H1 (cell line): ENCODE measurements at regions not wholly inside any gene's neighbourhood (a gene's known extent, or its start where the extent isn't known, plus 50 kb on each side); places are given as distances from the start of the nearest gene placed in this dataset.

Experiments
- CTCF ChIA-PET: fragments of 300-600 bp; sonication (Branson Sonifier 250); formaldehyde crosslinking; loops from one replicate; lab custom pipeline; 2021; ENCODE audit not compliant: partially characterized antibody; lab: Charles Lee
- POLR2A ChIA-PET: fragments of 300-600 bp; sonication (Branson Sonifier 250); formaldehyde crosslinking; loops from one replicate; lab custom pipeline; 2021; ENCODE audit warnings: inconsistent platforms; ENCODE audit not compliant: partially characterized antibody; lab: Charles Lee
- DNase-seq, 2 experiments: peaks; one replicate each; pipeline versions ENCODE4 v3.0.0 to v3.0.0-alpha.2; 2010 to 2022; ENCODE audit warnings: low spot score in 2 of 2, low read depth in 1 of 2, mixed read lengths in 1 of 2
- FAIRE-seq: peaks from 2 replicates; lab custom pipeline; 2011; peaks lifted over from hg19 to GRCh38; lab: Jason Lieb, UNC
- H2AFZ ChIP-seq: 2 replicates; pipeline ENCODE4 v1.8.1; 2012; ENCODE audit warnings: low read length, inconsistent platforms
- H2AK5ac ChIP-seq: 2 replicates; pipeline ENCODE4 v1.6.1; 2013; ENCODE audit warnings: low read depth, low read length
- H2BK120ac ChIP-seq: replicated peaks from 2 replicates; pipeline ENCODE3; 2013; ENCODE audit warnings: low read depth, low read length, inconsistent platforms
- H2BK12ac ChIP-seq: 2 replicates; pipeline ENCODE4 v1.6.1; 2013; ENCODE audit warnings: low read depth, low read length
- H2BK15ac ChIP-seq: 2 replicates; pipeline ENCODE4 v1.6.1; 2013; ENCODE audit warnings: low read length
- H2BK20ac ChIP-seq: 2 replicates; pipeline ENCODE4 v1.6.1; 2013; ENCODE audit warnings: low read length
- H2BK5ac ChIP-seq: 2 replicates; pipeline ENCODE4 v1.6.1; 2013; ENCODE audit warnings: low read depth, low read length
- H3K14ac ChIP-seq: 2 replicates; pipeline ENCODE4 v1.6.1; 2013; ENCODE audit warnings: inconsistent platforms; ENCODE audit not compliant: insufficient read length
- H3K18ac ChIP-seq: 2 replicates; pipeline ENCODE4 v1.6.1; 2013; ENCODE audit warnings: low read length; ENCODE audit errors: extremely low read depth
- H3K23ac ChIP-seq: 2 replicates; pipeline ENCODE4 v1.6.1; 2013; ENCODE audit warnings: inconsistent platforms; ENCODE audit not compliant: insufficient read length
- H3K23me2 ChIP-seq: 2 replicates; pipeline ENCODE4 v1.6.1; 2013; ENCODE audit warnings: low read depth, low read length
- H3K27ac ChIP-seq: 2 replicates; pipeline ENCODE4 v1.6.1; 2011; ENCODE audit warnings: low read depth, low read length, inconsistent platforms
- H3K27me3 ChIP-seq, 4 experiments: replicated peaks in 1 of 4; 1 replicate in 1 of 4; 2 replicates in 3 of 4; pipeline versions ENCODE4 v1.6.1 to v1.8.1; 2011 to 2013; ENCODE audit warnings: low read length in 3 of 4, mild to moderate bottlenecking in 3 of 4, inconsistent platforms in 2 of 4, mixed read lengths in 2 of 4, moderate library complexity in 1 of 4; ENCODE audit not compliant: control insufficient read depth in 3 of 4, insufficient read depth in 3 of 4; ENCODE audit errors: extremely low read depth in 1 of 4
- H3K36me3 ChIP-seq, 4 experiments: 2 replicates each; pipeline versions ENCODE4 v1.6.1 to v1.8.1; 2011 to 2013; ENCODE audit warnings: mild to moderate bottlenecking in 4 of 4, low read length in 3 of 4, moderate library complexity in 2 of 4, control low read depth in 1 of 4, inconsistent platforms in 1 of 4; ENCODE audit not compliant: insufficient read depth in 4 of 4, control insufficient read depth in 2 of 4
- H3K4ac ChIP-seq: replicated peaks from 2 replicates; pipeline ENCODE3; 2013; ENCODE audit warnings: low read length, low read depth, mixed read lengths, inconsistent platforms; ENCODE audit not compliant: insufficient read length
- H3K4me1 ChIP-seq, 4 experiments: replicated peaks in 1 of 4; 1 replicate in 1 of 4; 2 replicates in 3 of 4; pipeline versions ENCODE4 v1.6.1 to v1.8.1; 2011 to 2013; ENCODE audit warnings: low read length in 3 of 4, inconsistent platforms in 2 of 4, mixed read lengths in 1 of 4; ENCODE audit not compliant: insufficient read depth in 4 of 4, control insufficient read depth in 3 of 4
- H3K4me2 ChIP-seq, 2 experiments: 2 replicates each; pipeline versions ENCODE4 v1.6.1 to v1.8.1; 2011 to 2013; ENCODE audit warnings: low read depth in 2 of 2, low read length in 2 of 2, control low read depth in 1 of 2, inconsistent platforms in 1 of 2, mild to moderate bottlenecking in 1 of 2; ENCODE audit not compliant: insufficient read depth in 1 of 2
- H3K4me3 ChIP-seq, 4 experiments: fragments of 200-600, 300-600 bp in 1 of 4; sonication (generic), shearing (Covaris generic), sonication (Bioruptor Twin) in 1 of 4; 2 replicates each; pipeline versions ENCODE4 v1.5.1 to v1.8.1; 2011 to 2016; ENCODE audit warnings: low read length in 4 of 4, low read depth in 3 of 4, control low read depth in 2 of 4, inconsistent platforms in 2 of 4, mild to moderate bottlenecking in 2 of 4, mixed read lengths in 1 of 4, moderate library complexity in 1 of 4; ENCODE audit not compliant: insufficient read depth in 2 of 4; ENCODE audit errors: extremely low read depth in 1 of 4
- H3K56ac ChIP-seq: replicated peaks from 2 replicates; pipeline ENCODE3; 2013; ENCODE audit warnings: low read depth, mild to moderate bottlenecking, mixed read lengths, low read length, inconsistent platforms; ENCODE audit not compliant: insufficient read length
- H3K79me1 ChIP-seq: 2 replicates; pipeline ENCODE4 v1.6.1; 2013; ENCODE audit warnings: low read depth, low read length, control low read depth
- H3K79me2 ChIP-seq, 2 experiments: 2 replicates each; pipeline versions ENCODE4 v1.6.1 to v1.8.1; 2012 to 2013; ENCODE audit warnings: low read length in 2 of 2, mild to moderate bottlenecking in 2 of 2, inconsistent platforms in 1 of 2; ENCODE audit not compliant: insufficient read depth in 2 of 2, control insufficient read depth in 1 of 2
- H3K9ac ChIP-seq, 4 experiments: replicated peaks in 1 of 4; 1 replicate in 1 of 4; 2 replicates in 3 of 4; pipeline versions ENCODE4 v1.6.1 to v1.8.1; 2011 to 2013; ENCODE audit warnings: low read depth in 3 of 4, low read length in 3 of 4, control low read depth in 2 of 4, mild to moderate bottlenecking in 2 of 4, moderate library complexity in 2 of 4, inconsistent platforms in 1 of 4; ENCODE audit errors: extremely low read depth in 1 of 4
- H3K9me3 ChIP-seq, 2 experiments: 2 replicates each; pipeline versions ENCODE4 v1.6.1 to v1.8.1; 2012 to 2013; ENCODE audit warnings: mild to moderate bottlenecking in 2 of 2, moderate library complexity in 2 of 2, control low read depth in 1 of 2, inconsistent platforms in 1 of 2, low read depth in 1 of 2, low read length in 1 of 2, mixed read lengths in 1 of 2; ENCODE audit not compliant: insufficient read depth in 2 of 2
- H4K20me1 ChIP-seq, 2 experiments: replicated peaks in 1 of 2; 2 replicates each; pipeline versions ENCODE3 to v1.8.1; 2011 to 2013; ENCODE audit warnings: inconsistent platforms in 2 of 2, low read length in 2 of 2, mild to moderate bottlenecking in 1 of 2; ENCODE audit not compliant: insufficient read depth in 2 of 2, control insufficient read depth in 1 of 2
- H4K5ac ChIP-seq: 2 replicates; pipeline ENCODE4 v1.6.1; 2013; ENCODE audit warnings: low read length, low read depth, mixed read lengths, inconsistent platforms; ENCODE audit not compliant: insufficient read length
- H4K8ac ChIP-seq: 2 replicates; pipeline ENCODE4 v1.8.0; 2013; ENCODE audit warnings: mild to moderate bottlenecking, moderate library complexity, low read length, inconsistent platforms; ENCODE audit not compliant: insufficient read depth; ENCODE audit errors: extremely low read depth
- H4K91ac ChIP-seq: replicated peaks from 2 replicates; pipeline ENCODE3; 2013; ENCODE audit warnings: low read length, mixed read lengths, inconsistent platforms; ENCODE audit not compliant: insufficient read length
- CBX8 ChIP-seq: fragments of 300-800, 300-1000 bp; sonication (generic); IDR thresholded peaks from 2 replicates; pipeline ENCODE4 v1.7.1; 2016; ENCODE audit warnings: low read depth, low read length, borderline replicate concordance
- EP300 ChIP-seq, 2 experiments: IDR thresholded peaks; 1 replicate in 1 of 2; 2 replicates in 1 of 2; pipeline ENCODE4 v1.6.1; 2011 to 2012; ENCODE audit warnings: low read depth in 2 of 2, low read length in 2 of 2, mild to moderate bottlenecking in 2 of 2, borderline replicate concordance in 1 of 2, inconsistent platforms in 1 of 2, moderate library complexity in 1 of 2
- JUND ChIP-seq: IDR thresholded peaks from 2 replicates; pipeline ENCODE4 v1.6.1; 2011; ENCODE audit warnings: mild to moderate bottlenecking, improper control_type of control experiment, low read length
- WGBS, 2 experiments: shearing (Covaris generic) in 1 of 2; methylation state at CpG; one replicate each; pipeline versions ENCODE4 v1.1.6 to v1.1.7; 2013 to 2015; ENCODE audit warnings: low lambda C conversion rate in 2 of 2, mixed read lengths in 2 of 2, inconsistent platforms in 1 of 2, low coverage in 1 of 2, missing lambda C conversion rate in 1 of 2; ENCODE audit not compliant: insufficient replicate concordance in 2 of 2, insufficient coverage in 1 of 2, insufficient read length in 1 of 2; ENCODE audit errors: extremely low coverage in 1 of 2, missing lambda C conversion rate in 1 of 2; 5-methylcytosine and 5-hydroxymethylcytosine counted together
- TF ChIP-seq, protein P1 (sequence below): IDR thresholded peaks from 2 replicates; pipeline ENCODE4 v1.6.1; 2012; ENCODE audit warnings: inconsistent platforms

DNA sequence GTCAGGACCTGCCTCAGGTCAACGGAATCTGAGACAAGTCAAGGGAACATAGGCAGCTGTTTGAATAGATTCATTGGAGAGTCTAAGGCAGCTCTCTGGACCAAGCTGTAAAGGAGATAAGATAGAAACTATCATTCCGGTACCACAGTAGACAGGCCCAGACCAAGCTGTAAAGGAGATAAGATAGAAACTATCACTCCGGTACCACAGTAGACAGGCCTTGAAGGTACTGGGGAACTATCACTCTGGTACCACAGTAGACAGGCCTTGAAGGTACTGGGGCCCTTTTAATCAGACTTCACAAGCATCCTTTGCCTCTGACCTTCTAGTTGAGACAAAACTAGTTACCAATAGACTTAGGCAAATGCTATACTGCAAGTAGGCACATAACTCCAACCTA is 346.1 kb downstream of the DCDC2C start:
- TF ChIP-seq JUND (no peak), CBX8 (no peak), EP300 (IDR thresholded peaks at IDR 0.05; ENCODE audit: borderline replicate concordance in 1 of 2, low read depth in 2 of 2, low read length in 2 of 2) (no peak)
- TF ChIP-seq, protein P1, sequence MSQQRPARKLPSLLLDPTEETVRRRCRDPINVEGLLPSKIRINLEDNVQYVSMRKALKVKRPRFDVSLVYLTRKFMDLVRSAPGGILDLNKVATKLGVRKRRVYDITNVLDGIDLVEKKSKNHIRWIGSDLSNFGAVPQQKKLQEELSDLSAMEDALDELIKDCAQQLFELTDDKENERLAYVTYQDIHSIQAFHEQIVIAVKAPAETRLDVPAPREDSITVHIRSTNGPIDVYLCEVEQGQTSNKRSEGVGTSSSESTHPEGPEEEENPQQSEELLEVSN: no peak
- H3K27ac ChIP-seq: no peak overlapping the region

More for the DNA sequence above, 346.1 kb downstream of the DCDC2C start:
- H4K91ac ChIP-seq: no peak overlapping the region
- no peak overlapping the region for H3K4me3 ChIP-seq
- H2BK5ac ChIP-seq: no peak overlapping the region
- no peak overlapping the region for H3K56ac ChIP-seq
- no peak overlapping the region for H3K18ac ChIP-seq
- no peaks in the 10 kb centered on the region for H3K36me3 ChIP-seq
- no peak for DNase-seq
- H2BK120ac ChIP-seq: no peak overlapping the region
- no peak overlapping the region for H2BK15ac ChIP-seq
- no peak overlapping the region for H3K4ac ChIP-seq
- no peak overlapping the region for H2BK20ac ChIP-seq
- no peaks in the 10 kb centered on the region for H3K9me3 ChIP-seq
- H3K23ac ChIP-seq: no peak overlapping the region
- 89% methylated on average over 3 of the region's 3 CpGs; no CpG with 5 or more reads in 1 of the 2 experiments for WGBS, 2 experiments
- no peak overlapping the region for H3K14ac ChIP-seq
- ChIA-PET CTCF (no interaction called here), POLR2A (no interaction called here)
- no peaks in the 10 kb centered on the region for H3K23me2 ChIP-seq
- no peaks in the 10 kb centered on the region for H3K79me2 ChIP-seq
- no peak overlapping the region for H3K4me2 ChIP-seq
- no peak overlapping the region for H2BK12ac ChIP-seq
- no peak overlapping the region for H2AFZ ChIP-seq
- H4K8ac ChIP-seq: no peak overlapping the region
- no peaks in the 10 kb centered on the region for H3K27me3 ChIP-seq
- H4K5ac ChIP-seq: no peak overlapping the region
- no peak overlapping the region for H3K9ac ChIP-seq
- no peaks in the 10 kb centered on the region for H4K20me1 ChIP-seq
- H3K4me1 ChIP-seq: no peaks in the 10 kb centered on the region
- no peak for FAIRE-seq
- H2AK5ac ChIP-seq: no peak overlapping the region
- H3K79me1 ChIP-seq: no peaks in the 10 kb centered on the region
